Progenitor cell of endocrine pancreas (in vitro differentiated cells): ENCODE measurements at regions not wholly inside any gene's neighbourhood (a gene's known extent, or its start where the extent isn't known, plus 50 kb on each side); places are given as distances from the start of the nearest gene placed in this dataset.

Experiments
- DNase-seq: peaks from one replicate; pipeline ENCODE4 v3.0.0; 2021; ENCODE audit warnings: low spot score; ENCODE audit not compliant: unreplicated experiment
- H3K27ac Mint-ChIP-seq: 2 replicates; pipeline ENCODE4 v1.8.0; 2021; ENCODE audit warnings: mild to moderate bottlenecking, moderate library complexity, mixed read lengths
- H3K27me3 Mint-ChIP-seq: 2 replicates; pipeline ENCODE4 v1.8.0; 2021; ENCODE audit warnings: mixed read lengths
- H3K36me3 Mint-ChIP-seq: 2 replicates; pipeline ENCODE4 v1.8.0; 2022; ENCODE audit warnings: mixed read lengths; ENCODE audit not compliant: insufficient read depth
- H3K4me1 Mint-ChIP-seq: 2 replicates; pipeline ENCODE4 v1.8.0; 2021; ENCODE audit warnings: low read depth, mixed read lengths
- H3K4me3 Mint-ChIP-seq: 2 replicates; pipeline ENCODE4 v1.8.0; 2021; ENCODE audit warnings: low read depth, mild to moderate bottlenecking, moderate library complexity, mixed read lengths
- H3K9me3 Mint-ChIP-seq: 2 replicates; pipeline ENCODE4 v1.8.0; 2021; ENCODE audit warnings: low read depth, mixed read lengths
- TF ChIP-seq, protein P1 (sequence below): fragments of 200-600 bp; sonication (generic); IDR thresholded peaks from one replicate; pipeline ENCODE4 v1.5.0; 2021; ENCODE audit warnings: antibody characterized with exemption, mild to moderate bottlenecking; ENCODE audit not compliant: unreplicated experiment

DNA sequence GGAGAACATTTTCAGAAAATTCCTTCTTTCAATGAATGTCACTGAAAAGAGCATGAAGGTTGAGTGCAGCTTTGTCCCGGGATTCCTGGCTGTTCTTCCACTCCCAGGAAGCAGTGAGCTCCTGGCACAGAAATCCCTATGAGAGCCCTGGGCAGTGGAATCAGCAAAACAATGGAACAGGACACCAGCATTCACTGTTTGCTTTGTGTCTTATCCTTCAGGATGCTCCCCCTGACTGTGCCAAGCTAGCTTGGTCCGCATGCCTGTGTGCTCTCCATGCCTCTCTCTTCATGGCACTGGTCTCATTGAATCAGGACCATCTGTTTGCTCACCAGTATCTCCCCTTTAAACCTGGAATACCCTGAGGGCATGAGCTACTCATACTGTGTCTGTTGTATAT, 102.0 kb upstream of the GADL1 start:
- no peak overlapping the region for H3K27ac Mint-ChIP-seq
- no peak for DNase-seq
- H3K4me1 Mint-ChIP-seq = no peaks in the 10 kb centered on the region
- H3K9me3 Mint-ChIP-seq = peaks cover 14% of the 10 kb centered on the region
- no peak overlapping the region for H3K4me3 Mint-ChIP-seq
- H3K36me3 Mint-ChIP-seq = no peaks in the 10 kb centered on the region
- TF ChIP-seq, protein P1, sequence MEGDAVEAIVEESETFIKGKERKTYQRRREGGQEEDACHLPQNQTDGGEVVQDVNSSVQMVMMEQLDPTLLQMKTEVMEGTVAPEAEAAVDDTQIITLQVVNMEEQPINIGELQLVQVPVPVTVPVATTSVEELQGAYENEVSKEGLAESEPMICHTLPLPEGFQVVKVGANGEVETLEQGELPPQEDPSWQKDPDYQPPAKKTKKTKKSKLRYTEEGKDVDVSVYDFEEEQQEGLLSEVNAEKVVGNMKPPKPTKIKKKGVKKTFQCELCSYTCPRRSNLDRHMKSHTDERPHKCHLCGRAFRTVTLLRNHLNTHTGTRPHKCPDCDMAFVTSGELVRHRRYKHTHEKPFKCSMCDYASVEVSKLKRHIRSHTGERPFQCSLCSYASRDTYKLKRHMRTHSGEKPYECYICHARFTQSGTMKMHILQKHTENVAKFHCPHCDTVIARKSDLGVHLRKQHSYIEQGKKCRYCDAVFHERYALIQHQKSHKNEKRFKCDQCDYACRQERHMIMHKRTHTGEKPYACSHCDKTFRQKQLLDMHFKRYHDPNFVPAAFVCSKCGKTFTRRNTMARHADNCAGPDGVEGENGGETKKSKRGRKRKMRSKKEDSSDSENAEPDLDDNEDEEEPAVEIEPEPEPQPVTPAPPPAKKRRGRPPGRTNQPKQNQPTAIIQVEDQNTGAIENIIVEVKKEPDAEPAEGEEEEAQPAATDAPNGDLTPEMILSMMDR = no peak
- H3K27me3 Mint-ChIP-seq = no peaks in the 10 kb centered on the region

DNA sequence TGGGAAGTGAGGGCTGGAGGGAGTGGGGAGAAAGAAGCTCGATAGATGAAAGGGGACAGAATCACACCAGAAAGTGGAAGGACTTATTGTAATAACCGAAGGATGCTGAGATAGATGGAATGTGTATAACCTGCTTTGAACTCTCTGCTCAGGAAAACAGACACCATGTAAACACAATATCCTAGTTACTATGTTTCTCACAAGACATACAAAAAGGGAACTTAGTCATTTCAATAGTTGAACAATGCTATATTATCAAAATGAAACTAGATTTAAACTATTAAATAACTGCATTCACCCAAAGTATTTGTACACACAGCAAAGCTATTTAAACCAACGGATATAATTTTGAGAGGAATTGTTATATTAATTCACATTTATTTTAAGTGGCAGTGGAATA, 108.3 kb upstream of the GADL1 start:
- no peaks in the 10 kb centered on the region for H3K4me1 Mint-ChIP-seq
- no peak for DNase-seq
- H3K4me3 Mint-ChIP-seq = no peak overlapping the region
- H3K9me3 Mint-ChIP-seq = no peaks in the 10 kb centered on the region
- TF ChIP-seq, protein P1 = no peak
- H3K27ac Mint-ChIP-seq = no peak overlapping the region
- H3K27me3 Mint-ChIP-seq = no peaks in the 10 kb centered on the region
- no peaks in the 10 kb centered on the region for H3K36me3 Mint-ChIP-seq

DNA sequence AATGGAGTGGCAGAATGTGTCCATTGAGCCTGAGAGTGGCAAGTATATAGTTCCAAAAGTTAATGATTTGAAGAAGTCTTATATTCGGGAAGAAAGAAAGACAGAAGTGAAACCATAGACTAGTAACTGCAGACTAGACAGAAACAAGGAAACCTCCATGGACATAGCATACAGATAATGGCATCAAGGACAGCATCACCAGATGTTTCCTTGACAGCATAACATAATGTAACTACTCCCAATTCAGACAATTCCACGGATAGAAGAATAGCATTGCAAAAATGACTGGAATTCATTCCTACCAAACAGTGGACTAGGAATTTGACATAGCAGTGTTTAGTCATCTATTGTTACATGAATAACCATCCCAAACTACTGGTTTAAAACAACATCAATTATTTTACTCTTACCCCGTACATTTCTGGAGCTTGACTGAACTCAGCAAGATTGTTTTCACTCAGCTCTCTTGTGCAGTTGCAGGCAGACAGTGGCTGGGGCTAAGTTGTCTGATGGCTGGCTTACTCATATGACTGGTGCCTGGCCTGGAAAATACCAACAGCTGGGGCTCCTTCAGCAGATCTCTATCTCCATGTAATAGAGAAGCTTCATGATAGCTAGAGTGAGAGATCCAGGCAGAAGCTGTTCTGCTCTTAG, 109.7 kb upstream of the GADL1 start:
- Mint-ChIP-seq H3K27me3 (no peaks in the 10 kb centered on the region), H3K4me1 (peaks cover 2% of the 10 kb centered on the region), H3K9me3 (no peaks in the 10 kb centered on the region), H3K36me3 (no peaks in the 10 kb centered on the region), H3K27ac (no peak overlapping the region), H3K4me3 (no peak overlapping the region)
- TF ChIP-seq, protein P1 = no peak
- no peak for DNase-seq

DNA sequence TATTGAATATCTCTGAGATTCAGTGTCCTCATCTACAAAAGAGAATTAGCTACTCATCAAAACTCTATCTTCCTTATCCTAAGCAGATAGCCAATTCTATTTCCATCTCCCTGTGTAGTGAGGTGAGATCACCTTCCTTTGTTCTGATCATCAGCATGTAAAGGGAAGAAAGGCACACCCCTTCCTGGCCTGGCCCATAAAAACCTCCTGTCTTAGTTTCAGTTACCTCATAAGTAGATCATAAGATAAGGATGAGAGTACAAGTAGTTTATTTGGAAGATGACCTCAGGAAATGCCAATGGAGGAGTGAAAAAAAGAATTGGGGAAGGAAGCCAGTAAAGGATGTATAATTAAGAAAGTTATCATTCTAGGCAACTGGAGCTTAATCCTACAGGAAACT, 114.5 kb upstream of the GADL1 start:
- H3K4me3 Mint-ChIP-seq = no peak overlapping the region
- TF ChIP-seq, protein P1 = no peak
- H3K9me3 Mint-ChIP-seq = no peaks in the 10 kb centered on the region
- no peaks in the 10 kb centered on the region for H3K36me3 Mint-ChIP-seq
- no peaks in the 10 kb centered on the region for H3K27me3 Mint-ChIP-seq
- no peak for DNase-seq
- H3K4me1 Mint-ChIP-seq = peaks cover 7% of the 10 kb centered on the region
- no peak overlapping the region for H3K27ac Mint-ChIP-seq

DNA sequence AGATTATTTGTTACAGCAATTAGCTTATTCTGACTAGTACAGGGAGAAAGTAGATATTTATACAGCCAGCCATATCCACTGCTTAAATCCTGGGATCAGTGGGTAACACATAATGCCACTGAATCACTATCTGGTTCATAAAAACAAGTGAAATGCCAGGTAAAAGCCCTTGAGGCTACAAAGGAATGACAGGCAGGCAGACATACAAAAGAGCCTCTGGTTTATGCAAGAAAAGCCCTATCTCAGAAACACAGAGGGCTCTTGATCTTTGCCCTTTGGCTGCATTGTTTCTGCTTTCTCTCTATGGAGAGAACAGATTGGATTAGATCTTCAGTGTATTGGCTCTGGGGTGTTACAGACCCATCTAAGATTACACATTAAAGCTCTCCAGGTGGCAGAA, 115.4 kb upstream of the GADL1 start:
- H3K4me1 Mint-ChIP-seq = peaks cover 10% of the 10 kb centered on the region
- no peak overlapping the region for H3K27ac Mint-ChIP-seq
- no peaks in the 10 kb centered on the region for H3K9me3 Mint-ChIP-seq
- H3K36me3 Mint-ChIP-seq = no peaks in the 10 kb centered on the region
- TF ChIP-seq, protein P1 = no peak
- H3K27me3 Mint-ChIP-seq = no peaks in the 10 kb centered on the region
- no peak for DNase-seq
- H3K4me3 Mint-ChIP-seq = no peak overlapping the region
